HG03064 (cell line): ENCODE measurements at regions not wholly inside any gene's neighbourhood (a gene's known extent, or its start where the extent isn't known, plus 50 kb on each side); places are given as distances from the start of the nearest gene placed in this dataset.

Source experiments
- ATAC-seq: cut with Tn5 transposase; IDR thresholded peaks from one replicate; pipeline ENCODE4 v1.9.1; 2021; ENCODE audit warnings: low read depth; ENCODE audit not compliant: unreplicated experiment

DNA sequence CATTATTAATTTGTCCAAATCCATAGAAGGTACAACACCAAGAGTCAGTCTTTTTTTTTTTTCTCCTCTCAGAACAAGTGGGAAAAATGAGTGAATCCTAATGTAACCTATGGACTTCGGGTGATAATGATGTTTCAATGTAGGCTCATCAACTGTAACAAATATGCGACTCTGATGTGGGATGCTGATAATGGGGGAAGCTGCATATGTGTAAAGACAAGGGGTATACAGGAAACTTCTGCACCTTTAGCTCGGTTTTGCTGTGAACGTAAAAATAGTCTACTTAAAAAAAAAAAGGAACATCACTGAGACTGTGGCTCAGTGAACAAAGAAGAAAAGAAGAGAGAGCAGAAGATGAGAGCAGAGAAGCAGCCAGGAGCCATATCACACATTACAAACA lies 78.3 kb upstream of the ARHGAP32 start:
- no peak for ATAC-seq

DNA sequence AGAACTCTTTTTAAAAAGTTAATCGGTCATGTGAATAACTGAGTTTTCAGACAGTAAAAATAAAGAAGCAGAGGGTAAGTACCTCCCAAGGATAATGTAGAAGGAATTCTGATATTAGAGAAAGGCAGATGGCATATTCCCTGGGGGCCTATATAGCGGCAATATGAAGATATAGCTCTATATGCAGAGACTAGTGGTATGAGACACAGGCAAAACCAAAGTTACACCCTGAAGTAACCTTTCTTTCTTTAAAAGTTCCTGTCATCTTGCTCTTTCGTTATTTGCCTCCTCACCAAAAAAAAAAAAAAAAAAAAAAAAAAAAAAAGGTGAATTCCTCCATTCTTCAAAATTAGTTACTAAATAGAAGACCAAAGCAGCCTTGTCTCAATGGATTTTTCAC lies 76.2 kb upstream of the ARHGAP32 start:
- no peak for ATAC-seq

GRCh38 chr11:129267716-129268115 lies 75.6 kb upstream of the ARHGAP32 start:
- ATAC-seq, result no peak

GRCh38 chr11:129266536-129266935 lies 74.4 kb upstream of the ARHGAP32 start:
- ATAC-seq, result no peak

DNA sequence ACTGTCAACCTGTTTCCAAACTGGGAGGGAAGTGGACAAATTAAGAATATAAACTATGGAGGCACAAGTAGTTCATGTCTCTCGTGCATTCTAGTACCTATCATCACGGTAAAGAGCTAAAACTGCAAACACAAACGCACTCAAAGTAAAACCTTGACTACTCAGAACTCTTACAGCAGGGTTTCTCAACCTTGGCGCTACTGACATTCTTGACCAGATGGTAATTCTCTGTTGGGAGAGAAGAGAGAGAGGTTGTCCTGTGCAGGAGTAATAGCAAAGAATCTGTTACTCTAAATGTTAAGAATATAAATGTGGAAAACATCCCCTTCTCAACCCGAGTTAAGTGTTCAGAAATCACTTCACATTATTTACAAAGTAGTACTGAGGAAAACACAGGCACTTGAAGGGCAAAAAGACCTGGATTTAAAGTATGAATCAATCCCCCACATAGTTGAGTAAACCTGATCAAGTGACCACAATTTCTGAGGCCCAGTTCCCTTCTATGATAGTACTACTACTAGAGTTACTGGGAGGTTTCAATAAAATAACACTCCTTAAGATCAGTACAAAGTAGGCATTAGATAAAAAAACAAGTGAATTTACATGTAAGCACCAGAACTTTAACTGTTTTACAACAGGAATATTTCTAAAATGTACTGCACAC lies 73.1 kb upstream of the ARHGAP32 start:
- no peak for ATAC-seq

DNA sequence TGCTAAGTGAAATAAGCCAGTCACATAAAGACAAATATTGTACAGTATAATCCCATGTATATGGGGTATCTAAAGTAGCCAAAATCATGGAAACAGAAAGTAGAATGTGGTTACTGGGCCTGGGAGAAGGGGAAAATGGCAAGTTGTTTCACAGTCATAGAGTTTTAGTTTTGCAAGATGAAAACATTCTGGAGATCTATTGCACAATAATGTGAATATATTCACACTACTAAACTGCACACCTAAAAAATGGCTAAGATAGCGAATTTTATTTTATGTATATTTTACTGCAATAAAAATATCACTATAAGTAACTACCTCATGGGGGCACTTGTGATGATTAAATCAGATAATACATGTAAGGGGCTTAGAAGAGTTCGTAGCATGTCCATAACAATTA lies 72.0 kb upstream of the ARHGAP32 start:
- ATAC-seq, result no peak

DNA sequence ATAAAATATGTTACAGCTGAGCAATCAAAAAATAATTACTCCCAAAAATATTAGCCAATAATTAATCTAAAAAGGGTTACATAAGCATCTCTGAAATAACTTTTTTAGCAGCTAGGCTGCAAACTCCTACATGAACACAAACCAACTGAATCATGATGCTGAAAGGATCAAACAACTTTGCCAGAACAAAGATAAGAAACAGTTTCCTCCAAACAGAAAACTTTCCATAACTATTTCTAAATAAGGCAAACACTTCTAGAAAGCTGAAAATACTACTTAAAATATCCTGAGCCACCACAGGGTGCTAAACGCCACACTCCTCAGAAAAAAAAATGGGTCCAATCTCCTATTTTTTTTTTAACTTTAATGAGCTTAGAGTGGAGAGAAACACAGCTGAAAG lies 68.6 kb upstream of the ARHGAP32 start:
- no peak for ATAC-seq

DNA sequence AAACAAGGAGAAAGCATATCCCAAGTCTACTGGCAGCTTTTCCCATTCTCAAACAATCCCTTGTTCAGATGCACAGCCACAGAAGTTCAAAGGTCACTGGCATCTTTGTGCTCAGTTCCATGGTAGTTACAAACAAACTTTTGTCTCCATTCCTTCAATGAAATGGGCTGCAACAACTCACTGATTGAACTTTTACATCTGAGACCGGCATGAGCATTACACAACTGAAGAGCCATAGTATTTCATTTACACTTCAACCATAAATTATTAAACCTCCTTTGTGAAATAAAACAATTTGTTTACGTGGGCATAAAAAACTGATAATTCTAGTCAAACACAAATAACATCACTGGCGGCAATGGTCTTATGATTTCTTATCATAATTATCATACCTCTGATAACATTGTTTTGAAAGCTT lies 67.8 kb upstream of the ARHGAP32 start:
- no peak for ATAC-seq

GRCh38 chr11:129258205-129258604 lies 66.1 kb upstream of the ARHGAP32 start:
- no peak for ATAC-seq

- ATAC-seq, result no peak
These were observed 65.4 kb upstream of the ARHGAP32 start for GRCh38 chr11:129257512-129257911.

- no peak for ATAC-seq
These were observed 60.5 kb upstream of the ARHGAP32 start for GRCh38 chr11:129252621-129253020.

DNA sequence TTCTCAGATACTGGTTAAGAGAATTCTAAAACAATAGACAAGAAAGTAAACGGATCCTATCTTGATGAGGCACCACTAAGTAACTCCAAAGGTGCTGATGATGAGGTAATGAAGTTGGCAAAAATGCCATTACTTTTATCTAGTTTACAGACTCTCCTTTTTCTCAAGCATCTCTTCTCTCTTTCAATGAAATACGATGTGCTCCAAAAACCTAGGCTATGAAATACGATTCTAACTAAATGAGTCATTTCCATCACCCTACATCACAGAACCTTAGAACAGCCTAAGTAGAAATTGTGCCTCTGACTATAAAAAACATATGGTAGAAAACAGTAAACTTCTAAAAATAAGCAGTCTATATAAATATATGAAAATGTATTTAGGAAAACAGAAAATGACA lies 58.9 kb upstream of the ARHGAP32 start:
- ATAC-seq, result no peak

GRCh38 chr11:129249923-129250322 lies 57.8 kb upstream of the ARHGAP32 start:
- no peak for ATAC-seq

- no peak for ATAC-seq
These were observed 57.2 kb upstream of the ARHGAP32 start for GRCh38 chr11:129249351-129249750.

DNA sequence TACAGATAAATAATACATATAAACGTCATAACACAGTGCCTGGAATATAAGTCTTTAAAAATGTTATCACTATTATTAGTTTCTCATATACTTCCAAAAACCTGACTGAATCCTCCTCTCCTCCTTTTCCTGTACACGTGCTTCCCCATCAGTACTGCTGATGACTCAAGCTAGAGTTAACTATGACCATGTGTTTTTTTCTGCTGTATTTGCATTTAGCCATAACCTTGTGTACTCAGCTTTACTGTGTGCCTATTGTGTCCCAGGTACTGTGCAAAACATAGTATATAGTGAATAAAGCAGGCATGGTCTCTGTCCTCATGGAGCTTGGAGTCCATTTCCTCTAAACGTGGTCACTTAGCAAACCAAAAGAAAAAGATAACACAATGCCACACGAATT lies 56.5 kb upstream of the ARHGAP32 start:
- ATAC-seq, result no peak

DNA sequence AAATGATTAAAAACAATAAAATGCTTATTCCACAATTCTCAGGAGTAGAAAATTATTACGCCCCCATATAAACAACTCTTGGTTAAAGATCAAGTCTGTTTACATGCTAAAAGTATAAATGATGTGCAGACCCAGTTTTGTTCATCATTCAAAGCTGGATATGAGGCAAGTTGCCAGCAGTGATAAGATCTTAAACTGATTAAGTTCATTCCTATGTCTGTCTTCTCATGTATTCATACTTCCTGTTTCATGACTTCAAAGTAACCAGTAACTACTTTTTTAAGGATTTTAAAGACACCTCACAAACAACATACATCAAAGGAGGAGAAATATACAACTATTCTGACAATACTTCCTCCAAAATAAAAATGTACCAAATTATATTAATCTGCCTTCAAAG lies 55.0 kb upstream of the ARHGAP32 start:
- ATAC-seq, result no peak

GRCh38 chr11:129242855-129243254 lies 50.7 kb upstream of the ARHGAP32 start:
- ATAC-seq, result no peak
